HEK293T (cell line): ENCODE measurements at regions not wholly inside any gene's neighbourhood (a gene's known extent, or its start where the extent isn't known, plus 50 kb on each side); places are given as distances from the start of the nearest gene placed in this dataset.

Experiments used
- BHLHE40 ChIP-seq: fragments of 450-650 bp; IDR thresholded peaks from 2 replicates; pipeline ENCODE4 v1.6.1; 2016; ENCODE audit warnings: mild to moderate bottlenecking, moderate library complexity, borderline replicate concordance
- ELF4 ChIP-seq: fragments of 450-650 bp; IDR thresholded peaks from 2 replicates; pipeline ENCODE4 v1.6.1; 2017; ENCODE audit warnings: antibody characterized with exemption
- FOXA1 ChIP-seq: fragments of 450-650 bp; IDR thresholded peaks from 2 replicates; pipeline ENCODE4 v1.6.1; 2016; ENCODE audit warnings: mild to moderate bottlenecking
- FOXM1 ChIP-seq: fragments of 450-650 bp; IDR thresholded peaks from 2 replicates; pipeline ENCODE4 v1.6.1; 2017; ENCODE audit warnings: mild to moderate bottlenecking, borderline replicate concordance
- HDGF ChIP-seq: fragments of 450-650 bp; IDR thresholded peaks from 2 replicates; pipeline ENCODE4 v1.6.1; 2017; ENCODE audit warnings: antibody characterized with exemption, borderline replicate concordance
- PKNOX1 ChIP-seq: fragments of 450-650 bp; IDR thresholded peaks from 2 replicates; pipeline ENCODE4 v1.6.1; 2016
- SP1 ChIP-seq: fragments of 450-650 bp; IDR thresholded peaks from 2 replicates; pipeline ENCODE4 v1.6.1; 2017
- SUZ12 ChIP-seq: fragments of 450-650 bp; IDR thresholded peaks from 2 replicates; pipeline ENCODE4 v1.6.1; 2016; ENCODE audit warnings: mild to moderate bottlenecking
- ZNF384 ChIP-seq: fragments of 450-650 bp; IDR thresholded peaks from 2 replicates; pipeline ENCODE4 v1.6.1; 2016

DNA sequence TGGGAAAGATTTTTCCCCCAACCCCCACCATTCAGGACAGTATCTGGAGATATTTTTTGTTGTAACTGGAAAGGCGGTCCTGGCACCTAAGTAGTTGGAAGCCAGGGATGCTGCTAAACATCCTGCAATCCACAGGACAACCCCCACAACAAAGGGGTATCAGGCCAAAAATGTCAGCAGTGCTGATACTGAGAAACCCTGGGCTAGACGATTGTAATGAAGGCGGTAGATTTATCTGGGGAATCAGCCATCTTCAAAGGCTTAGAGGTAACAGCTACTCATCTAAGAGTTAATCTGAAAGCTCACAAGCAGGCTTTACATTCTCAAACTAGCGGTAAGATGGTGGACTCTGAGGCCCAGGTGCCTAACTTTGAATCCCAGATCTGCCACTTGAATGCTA, 59.0 kb upstream of the NMUR2 start:
- no peak for TF ChIP-seq SP1
- no peak for TF ChIP-seq SUZ12
- TF ChIP-seq FOXA1, result no peak
- no peak for TF ChIP-seq ZNF384
- no peak for TF ChIP-seq HDGF
- no peak for TF ChIP-seq ELF4
- no peak for TF ChIP-seq FOXM1
- TF ChIP-seq PKNOX1, result no peak
- TF ChIP-seq BHLHE40, result no peak
